T47D (cell line): ENCODE measurements at regions not wholly inside any gene's neighbourhood (a gene's known extent, or its start where the extent isn't known, plus 50 kb on each side); places are given as distances from the start of the nearest gene placed in this dataset.

Experiments used
- DNase-seq, 2 experiments: peaks; one replicate each; pipeline versions ENCODE4 v3.0.0 to v3.0.0-alpha.2; 2011 to 2012; ENCODE audit warnings: low read depth in 1 of 2, low spot score in 1 of 2
- JUND ChIP-seq: IDR thresholded peaks from 2 replicates; pipeline ENCODE4 v1.6.1; 2012; ENCODE audit warnings: low read depth
- in situ Hi-C: cut with HindIII; loops from 2 replicates; pipeline ENCODE4 v1.10.0; 2016; ENCODE audit warnings: low sequenced_read_pairs, low pct_unique_long_range_greater_than_20kb

DNA sequence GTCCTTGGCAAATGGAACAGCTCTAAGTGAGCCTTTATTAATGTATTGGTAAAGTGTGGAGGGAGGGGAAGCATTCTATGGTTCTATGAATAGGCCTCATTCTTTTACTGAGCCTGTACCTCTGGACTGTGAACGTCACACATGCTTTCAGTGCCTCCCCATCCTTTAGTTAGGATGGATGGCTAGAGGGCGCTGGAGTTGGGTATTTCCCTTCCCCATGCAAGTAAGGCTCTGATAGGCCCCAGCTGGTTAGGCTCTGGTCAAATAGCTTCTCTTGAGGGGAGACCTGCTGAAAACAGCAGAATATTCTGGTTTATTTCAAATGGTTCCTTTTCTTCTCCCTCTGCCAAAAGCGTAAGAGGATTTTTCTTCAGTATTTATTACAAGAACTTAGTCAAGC is 860.9 kb upstream of the MDGA2 start:
- TF ChIP-seq JUND = no peak
- peak in 1 of 2 experiments; percentile 70 for DNase-seq
- in situ Hi-C loops = no loop called here

DNA sequence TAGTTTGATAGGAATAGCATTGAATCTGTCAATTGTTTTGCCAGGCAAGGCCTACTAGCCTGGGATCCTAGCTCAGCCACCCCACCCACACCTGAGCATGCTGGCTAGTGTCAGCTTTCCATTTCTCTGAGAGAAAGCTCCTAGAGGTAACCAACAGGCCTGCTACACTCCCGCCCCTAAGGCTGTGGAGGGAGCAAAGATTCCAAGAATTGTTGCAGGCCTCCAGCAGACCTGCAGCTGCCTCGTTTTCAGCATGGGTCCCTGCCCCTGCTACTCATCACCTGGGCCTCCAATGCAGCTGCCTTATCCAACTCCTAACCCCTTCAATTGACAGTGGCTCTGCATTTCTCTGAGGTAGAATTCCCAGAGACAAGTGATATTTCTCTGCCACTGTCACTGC is 852.4 kb upstream of the MDGA2 start:
- no peak for DNase-seq
- in situ Hi-C loops = no loop called here
- no peak for TF ChIP-seq JUND

DNA sequence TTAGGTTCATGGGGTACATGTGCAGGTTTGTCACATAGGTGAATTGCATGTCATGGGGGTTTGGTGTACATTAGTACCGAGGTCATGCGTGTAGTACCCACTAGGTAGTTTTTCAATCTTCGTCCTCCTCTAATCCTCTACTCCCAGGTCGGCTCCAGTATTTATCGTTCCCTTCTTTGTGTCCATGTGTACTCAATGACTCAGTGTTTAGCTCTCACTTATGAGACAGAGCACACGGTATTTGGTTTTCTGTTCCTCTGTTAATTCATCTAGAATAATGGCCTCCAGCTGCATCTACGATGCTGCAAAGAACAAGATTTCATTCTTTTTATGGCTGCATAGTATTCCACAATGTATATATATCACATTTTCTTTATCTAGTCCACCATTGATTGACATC is 850.9 kb upstream of the MDGA2 start:
- no peak for TF ChIP-seq JUND
- DNase-seq = no peak
- in situ Hi-C loops = no loop called here

DNA sequence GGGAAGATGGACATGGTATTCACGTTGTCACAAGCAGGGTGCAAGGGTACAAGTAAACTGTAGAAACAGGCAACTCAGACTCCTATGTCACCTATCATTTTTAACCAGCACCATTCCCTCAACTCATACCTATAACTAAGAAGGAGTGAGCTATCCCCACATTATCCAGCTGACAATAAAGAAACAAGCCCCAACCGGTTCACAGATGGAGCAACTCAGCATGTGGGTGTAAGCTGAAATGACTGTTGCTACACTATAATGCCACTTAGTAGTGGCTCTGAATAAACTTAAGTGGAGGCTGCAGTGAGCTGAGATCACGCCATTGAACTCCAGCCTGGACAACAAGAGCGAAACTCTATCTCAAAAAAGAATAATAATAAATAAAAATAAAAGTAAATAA is 829.5 kb upstream of the MDGA2 start:
- in situ Hi-C loops = no loop called here
- DNase-seq = no peak
- TF ChIP-seq JUND = no peak

DNA sequence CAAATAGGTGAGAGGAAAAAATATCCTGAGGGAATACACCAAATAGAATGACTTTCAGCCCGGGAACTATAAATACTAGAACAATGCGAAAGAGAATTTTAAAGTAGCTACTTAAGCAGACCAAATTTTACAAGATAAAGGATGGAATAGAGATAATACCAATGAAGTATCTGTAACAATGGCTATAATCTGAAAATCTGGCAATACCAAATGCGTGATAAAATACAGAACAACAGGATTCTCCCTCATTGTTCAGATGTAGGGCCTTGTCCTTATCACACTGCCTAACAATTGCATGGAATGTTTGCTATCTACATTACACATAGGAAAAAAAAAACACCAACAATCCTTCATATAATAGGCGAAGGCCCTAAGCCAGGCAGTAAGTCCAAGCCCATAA is 815.4 kb upstream of the MDGA2 start:
- in situ Hi-C loops = no loop called here
- DNase-seq = no peak

DNA sequence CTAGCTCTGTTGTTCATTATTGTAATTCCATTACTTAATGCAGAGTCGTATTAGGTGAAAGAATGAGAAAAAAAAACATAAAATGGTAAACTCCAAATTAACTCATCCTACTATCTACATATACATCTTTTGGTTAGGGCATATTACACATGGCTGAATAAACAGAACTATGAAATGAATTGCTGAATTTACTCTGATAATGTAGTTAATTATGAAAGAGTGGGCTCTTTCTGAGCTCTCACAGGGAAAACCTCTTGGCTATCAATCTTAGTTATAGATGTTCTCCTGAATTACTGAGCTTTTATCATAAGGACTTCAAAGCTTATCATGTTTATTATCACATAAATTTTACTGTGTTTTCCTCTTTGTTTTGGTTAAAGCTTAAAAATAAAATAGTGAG is 798.5 kb upstream of the MDGA2 start:
- no peak for TF ChIP-seq JUND
- in situ Hi-C loops = no loop called here
- DNase-seq = no peak

More for the DNA sequence above, 815.4 kb upstream of the MDGA2 start:
- no peak for TF ChIP-seq JUND

DNA sequence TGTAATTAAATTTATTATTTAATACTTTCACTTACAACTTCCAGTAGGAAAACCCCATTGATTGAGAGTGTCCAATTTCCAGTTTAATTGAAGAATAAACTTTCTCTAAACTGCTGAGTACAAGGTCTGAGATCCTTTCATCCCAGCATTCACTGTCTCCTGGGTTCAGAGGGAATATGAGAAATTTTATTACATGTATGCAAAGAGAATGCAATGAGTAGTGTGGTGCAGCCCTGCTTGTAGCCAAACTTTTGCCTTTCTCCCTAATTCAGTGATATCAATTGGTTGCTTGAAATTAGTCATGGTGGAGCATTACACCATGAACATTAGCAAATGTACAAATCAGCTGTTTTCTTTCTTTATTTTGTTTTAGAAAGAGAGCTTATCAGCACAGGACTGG is 780.6 kb upstream of the MDGA2 start:
- in situ Hi-C loops = no loop called here
- no peak for TF ChIP-seq JUND
- DNase-seq = no peak

DNA sequence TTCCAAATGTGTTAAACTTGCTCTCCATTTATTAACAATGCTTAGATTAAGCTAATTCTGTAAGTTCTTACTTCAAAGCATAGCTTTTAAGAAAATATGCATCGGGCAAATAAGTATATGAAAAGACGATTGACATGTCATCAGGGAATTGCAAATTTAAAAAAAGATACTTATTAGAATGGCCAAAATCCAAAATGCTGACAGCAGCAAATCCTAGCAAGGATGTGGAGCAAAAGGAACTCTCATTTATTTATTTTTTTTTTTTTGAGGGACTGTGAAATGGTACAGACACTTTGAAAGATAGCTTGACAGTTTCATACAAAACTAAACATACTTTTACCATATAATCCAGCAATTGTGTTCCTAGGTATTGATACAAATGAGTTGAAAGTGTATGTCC is 779.5 kb upstream of the MDGA2 start:
- DNase-seq = no peak
- TF ChIP-seq JUND = no peak
- in situ Hi-C loops = no loop called here

DNA sequence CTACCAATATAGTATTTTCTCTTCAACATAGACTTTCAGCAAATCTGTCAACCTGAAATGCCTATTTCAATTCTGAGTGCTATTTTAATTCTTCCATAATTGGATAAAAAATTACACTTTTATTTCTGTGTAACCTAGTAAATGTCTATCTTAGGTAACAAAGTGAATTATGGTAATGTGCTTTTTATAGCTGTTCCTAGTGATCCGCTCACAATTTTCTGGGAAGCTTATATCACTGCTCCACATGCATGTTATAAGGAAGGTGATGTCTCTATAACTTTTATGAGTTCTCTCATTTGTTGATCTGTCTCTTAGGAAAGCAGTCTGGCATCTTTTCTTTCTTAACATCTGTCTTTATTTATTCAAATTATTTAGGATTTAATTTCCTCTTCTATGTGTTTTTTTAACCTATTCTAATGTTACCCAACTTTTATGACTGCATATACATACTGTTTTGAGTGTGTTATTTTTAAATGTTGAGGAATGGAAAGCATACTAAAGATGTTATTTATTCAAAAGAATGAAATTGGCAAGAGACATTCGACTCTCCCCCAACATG is 777.1 kb upstream of the MDGA2 start:
- TF ChIP-seq JUND = no peak
- in situ Hi-C loops = no loop called here
- DNase-seq = no peak

DNA sequence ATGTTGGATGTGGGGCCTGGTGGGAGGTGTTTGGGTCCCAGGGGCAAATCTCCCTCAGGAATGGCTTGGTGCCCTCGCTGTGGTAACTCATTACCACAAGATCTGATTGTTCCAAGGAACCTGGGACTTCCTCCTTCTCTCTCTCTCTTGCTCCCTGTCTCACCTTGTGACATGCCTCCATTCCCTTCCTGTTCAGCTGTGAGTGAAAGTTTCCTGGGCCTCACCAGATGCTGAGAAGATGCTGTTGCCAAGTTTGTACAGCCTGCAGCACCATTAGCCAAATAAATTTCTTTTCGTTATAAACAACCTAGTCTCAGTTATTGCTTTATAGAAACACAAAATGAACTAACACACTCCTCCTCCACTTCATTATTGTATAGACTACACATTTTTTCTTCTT is 759.8 kb upstream of the MDGA2 start:
- TF ChIP-seq JUND = no peak
- in situ Hi-C loops = no loop called here
- peak in 1 of 2 experiments; percentile 22 for DNase-seq

DNA sequence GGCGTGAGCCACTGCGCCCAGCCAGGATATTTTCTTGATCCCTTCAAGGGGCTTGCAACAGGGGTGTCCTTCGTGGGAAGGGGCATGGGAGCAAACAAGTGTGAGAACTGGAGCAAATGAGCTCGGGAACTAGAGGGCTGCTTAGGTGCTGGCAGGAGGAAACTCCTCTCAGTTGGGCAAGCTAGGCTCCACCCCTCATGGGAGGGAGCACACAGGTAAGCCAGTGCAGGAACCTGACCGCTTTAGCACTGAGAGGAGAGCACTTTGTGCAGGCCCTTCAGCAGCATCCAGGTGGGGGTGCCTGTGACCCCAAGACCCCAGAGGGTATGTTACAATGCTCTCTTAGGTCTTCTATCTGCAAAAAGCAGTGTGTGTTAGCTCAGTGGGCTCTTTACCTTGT is 755.4 kb upstream of the MDGA2 start:
- TF ChIP-seq JUND = no peak
- in situ Hi-C loops = no loop called here
- DNase-seq = peak in 1 of 2 experiments; percentile 15

DNA sequence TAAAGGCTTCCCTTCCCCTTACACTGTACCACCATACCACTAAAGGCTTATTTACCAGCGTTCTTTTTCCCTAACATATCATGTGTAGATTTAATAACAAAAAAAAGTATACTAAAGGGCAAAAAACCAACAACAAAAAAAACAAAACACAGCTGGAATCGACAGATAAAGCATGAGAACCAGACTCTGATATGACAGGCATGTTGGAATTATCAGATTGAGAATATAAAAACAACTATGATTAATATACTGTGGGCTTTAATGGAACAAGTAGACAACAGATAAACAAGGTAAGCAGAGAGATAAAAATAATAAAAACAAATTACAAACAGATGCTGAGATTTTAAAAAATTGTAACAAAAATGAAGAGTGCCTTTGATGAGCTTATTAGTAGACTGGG is 754.1 kb upstream of the MDGA2 start:
- in situ Hi-C loops = no loop called here

DNA sequence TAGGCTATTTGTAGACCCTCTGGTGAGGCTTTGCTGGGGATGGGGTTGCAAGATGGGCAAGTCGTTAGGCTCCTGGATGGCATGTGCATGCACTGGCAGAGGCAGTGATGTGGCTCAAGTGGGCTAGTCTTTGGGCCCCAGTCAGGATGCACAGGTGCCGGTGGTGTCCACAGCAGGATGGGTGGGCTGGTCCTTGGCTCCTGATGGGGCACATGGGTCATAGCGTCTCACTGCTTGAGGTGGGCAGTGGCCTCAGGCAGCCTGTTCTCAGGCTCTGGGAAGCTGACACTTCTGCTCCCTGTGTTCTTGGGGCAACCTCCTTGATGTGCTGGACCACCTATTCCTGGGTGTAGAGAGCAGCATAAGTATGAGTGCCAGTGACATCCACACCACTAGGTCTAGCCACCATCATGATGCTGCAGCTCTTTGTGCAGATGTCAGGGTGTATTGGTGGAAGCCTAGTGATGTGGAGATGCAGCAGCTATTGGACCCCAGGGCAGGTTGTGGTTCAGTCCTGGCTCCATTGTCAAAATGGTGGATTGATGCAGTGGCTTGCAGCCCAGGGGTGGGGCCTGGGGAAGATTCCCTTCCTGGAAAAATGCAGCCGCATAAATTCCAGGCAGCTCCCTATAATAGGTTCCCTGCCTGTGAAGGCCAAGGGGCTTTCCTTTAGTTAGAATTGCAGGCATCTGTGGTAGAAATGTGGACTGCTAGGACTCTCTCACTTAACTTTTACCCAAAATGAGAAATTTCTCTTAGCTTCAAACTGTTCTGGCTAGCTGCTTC is 742.5 kb upstream of the MDGA2 start:
- no peak for TF ChIP-seq JUND
- DNase-seq = no peak
- in situ Hi-C loops = no loop called here

More for the DNA sequence above, 754.1 kb upstream of the MDGA2 start:
- TF ChIP-seq JUND = no peak
- no peak for DNase-seq

DNA sequence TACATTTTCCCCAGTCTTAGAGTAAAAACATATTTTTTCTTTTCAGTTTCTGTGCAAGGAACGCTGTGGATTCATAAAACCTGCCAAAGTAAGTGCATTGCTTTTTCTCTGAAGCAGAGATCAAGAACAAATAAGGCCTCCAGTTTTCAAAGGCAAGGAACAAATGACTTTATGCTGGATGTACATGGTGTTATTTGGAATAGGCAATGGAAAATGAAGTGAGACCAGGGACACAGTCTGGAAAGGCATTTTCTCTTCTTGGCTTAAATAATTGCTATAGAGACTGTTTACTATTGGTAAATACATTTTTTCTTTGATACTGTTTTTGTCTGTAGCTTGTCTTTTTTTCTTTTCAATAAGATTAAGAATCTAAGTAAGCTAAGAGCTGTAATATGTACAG is 725.9 kb upstream of the MDGA2 start:
- no peak for TF ChIP-seq JUND
- in situ Hi-C loops = no loop called here
- no peak for DNase-seq
